ENCODE measurements at regions not wholly inside any gene's neighbourhood (a gene's known extent, or its start where the extent isn't known, plus 50 kb on each side); places are given as distances from the start of the nearest gene placed in this dataset.

DNA sequence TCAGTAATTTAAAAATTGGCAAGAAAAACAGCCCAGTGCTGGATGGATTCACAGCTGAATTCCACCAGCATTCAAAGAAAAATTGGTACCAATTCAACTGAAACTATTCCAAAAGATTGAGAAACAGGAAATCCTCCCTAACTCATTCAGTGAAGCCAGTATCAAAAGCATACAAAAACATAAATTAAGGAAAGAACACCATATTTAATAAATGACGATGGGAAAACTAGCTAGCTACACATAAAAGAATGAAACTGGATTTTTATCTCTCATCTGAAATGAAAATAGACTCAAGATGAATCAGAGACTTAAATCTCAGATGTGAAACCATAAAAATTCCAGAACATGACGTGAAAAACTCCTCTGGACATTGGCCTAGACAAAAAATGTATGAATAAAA lies 516.8 kb upstream of the SPANXN1 start:
- TF ChIP-seq, protein P1, sequence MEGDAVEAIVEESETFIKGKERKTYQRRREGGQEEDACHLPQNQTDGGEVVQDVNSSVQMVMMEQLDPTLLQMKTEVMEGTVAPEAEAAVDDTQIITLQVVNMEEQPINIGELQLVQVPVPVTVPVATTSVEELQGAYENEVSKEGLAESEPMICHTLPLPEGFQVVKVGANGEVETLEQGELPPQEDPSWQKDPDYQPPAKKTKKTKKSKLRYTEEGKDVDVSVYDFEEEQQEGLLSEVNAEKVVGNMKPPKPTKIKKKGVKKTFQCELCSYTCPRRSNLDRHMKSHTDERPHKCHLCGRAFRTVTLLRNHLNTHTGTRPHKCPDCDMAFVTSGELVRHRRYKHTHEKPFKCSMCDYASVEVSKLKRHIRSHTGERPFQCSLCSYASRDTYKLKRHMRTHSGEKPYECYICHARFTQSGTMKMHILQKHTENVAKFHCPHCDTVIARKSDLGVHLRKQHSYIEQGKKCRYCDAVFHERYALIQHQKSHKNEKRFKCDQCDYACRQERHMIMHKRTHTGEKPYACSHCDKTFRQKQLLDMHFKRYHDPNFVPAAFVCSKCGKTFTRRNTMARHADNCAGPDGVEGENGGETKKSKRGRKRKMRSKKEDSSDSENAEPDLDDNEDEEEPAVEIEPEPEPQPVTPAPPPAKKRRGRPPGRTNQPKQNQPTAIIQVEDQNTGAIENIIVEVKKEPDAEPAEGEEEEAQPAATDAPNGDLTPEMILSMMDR (IDR thresholded peaks at IDR 0.05): no peak
- no peak for TF ChIP-seq USF2 (CRISPR knock-in tag; IDR thresholded peaks at IDR 0.05)
- no peak for TF ChIP-seq HMGXB4 (CRISPR knock-in tag; IDR thresholded peaks at IDR 0.05)
- TF ChIP-seq NR2C2 (CRISPR knock-in tag; IDR thresholded peaks at IDR 0.05): no peak
- TF ChIP-seq E2F4 (CRISPR knock-in tag; IDR thresholded peaks at IDR 0.05; ENCODE audit: borderline replicate concordance, low read depth): no peak
- TF ChIP-seq, protein P2, sequence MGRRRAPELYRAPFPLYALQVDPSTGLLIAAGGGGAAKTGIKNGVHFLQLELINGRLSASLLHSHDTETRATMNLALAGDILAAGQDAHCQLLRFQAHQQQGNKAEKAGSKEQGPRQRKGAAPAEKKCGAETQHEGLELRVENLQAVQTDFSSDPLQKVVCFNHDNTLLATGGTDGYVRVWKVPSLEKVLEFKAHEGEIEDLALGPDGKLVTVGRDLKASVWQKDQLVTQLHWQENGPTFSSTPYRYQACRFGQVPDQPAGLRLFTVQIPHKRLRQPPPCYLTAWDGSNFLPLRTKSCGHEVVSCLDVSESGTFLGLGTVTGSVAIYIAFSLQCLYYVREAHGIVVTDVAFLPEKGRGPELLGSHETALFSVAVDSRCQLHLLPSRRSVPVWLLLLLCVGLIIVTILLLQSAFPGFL (CRISPR knock-in tag; IDR thresholded peaks at IDR 0.05; ENCODE audit: borderline replicate concordance): no peak
- no peak for TF ChIP-seq ZBTB43 (CRISPR knock-in tag; IDR thresholded peaks at IDR 0.05)
- TF ChIP-seq OVOL2 (CRISPR knock-in tag; IDR thresholded peaks at IDR 0.05; ENCODE audit: borderline replicate concordance): no peak
- no peak for TF ChIP-seq ZNF121 (CRISPR knock-in tag; IDR thresholded peaks at IDR 0.05)
- no peak for TF ChIP-seq E2F1 (CRISPR knock-in tag; IDR thresholded peaks at IDR 0.05)
- TF ChIP-seq, protein P3, sequence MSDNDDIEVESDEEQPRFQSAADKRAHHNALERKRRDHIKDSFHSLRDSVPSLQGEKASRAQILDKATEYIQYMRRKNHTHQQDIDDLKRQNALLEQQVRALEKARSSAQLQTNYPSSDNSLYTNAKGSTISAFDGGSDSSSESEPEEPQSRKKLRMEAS (CRISPR knock-in tag; IDR thresholded peaks at IDR 0.05): no peak
- no peak for TF ChIP-seq NR3C1 (CRISPR knock-in tag; conservative IDR thresholded peaks at IDR 0.05; ENCODE audit: low read depth)
- no peak for TF ChIP-seq NFYB (CRISPR knock-in tag; conservative IDR thresholded peaks at IDR 0.05; ENCODE audit: low read depth)
- no peak for TF ChIP-seq NFE2L1 (CRISPR knock-in tag; IDR thresholded peaks at IDR 0.05)

Measured in WTC11 (cell line).